Activated naive CD4-positive, alpha-beta T cell treated with anti-CD3 and anti-CD28 coated beads, Interleukin-2, amount 50 U/mL, for 24 hours (primary cell): ENCODE measurements at regions not wholly inside any gene's neighbourhood (a gene's known extent, or its start where the extent isn't known, plus 50 kb on each side); places are given as distances from the start of the nearest gene placed in this dataset.
"Not testable (repeated sequence)": the region's sequence is repeated elsewhere in the genome, so short reads cannot be mapped to it uniquely, and the experiment has no call there.

ENCODE experiments used
- H3K27ac Mint-ChIP-seq: one replicate; pipeline ENCODE4 v1.8.0; 2021; ENCODE audit warnings: mild to moderate bottlenecking, mixed read lengths
- H3K27me3 Mint-ChIP-seq: one replicate; pipeline ENCODE4 v1.8.0; 2021; ENCODE audit warnings: mixed read lengths
- H3K36me3 Mint-ChIP-seq: one replicate; pipeline ENCODE4 v1.8.0; 2021; ENCODE audit warnings: mixed read lengths
- H3K4me1 Mint-ChIP-seq: one replicate; pipeline ENCODE4 v1.8.0; 2021; ENCODE audit warnings: mixed read lengths
- H3K4me3 Mint-ChIP-seq: one replicate; pipeline ENCODE4 v1.8.0; 2021; ENCODE audit warnings: mild to moderate bottlenecking, mixed read lengths
- H3K9me3 Mint-ChIP-seq: one replicate; pipeline ENCODE4 v1.8.0; 2021; ENCODE audit warnings: mixed read lengths

- Mint-ChIP-seq H3K4me3 (no peak overlapping the region), H3K27ac (no peak overlapping the region), H3K4me1 (no peaks in the 10 kb centered on the region), H3K9me3 (no peaks in the 10 kb centered on the region), H3K36me3 (no peaks in the 10 kb centered on the region), H3K27me3 (no peaks in the 10 kb centered on the region)
Measured at GRCh38 chr2:90221300-90221651, 1529.8 kb downstream of the RPIA start.

DNA sequence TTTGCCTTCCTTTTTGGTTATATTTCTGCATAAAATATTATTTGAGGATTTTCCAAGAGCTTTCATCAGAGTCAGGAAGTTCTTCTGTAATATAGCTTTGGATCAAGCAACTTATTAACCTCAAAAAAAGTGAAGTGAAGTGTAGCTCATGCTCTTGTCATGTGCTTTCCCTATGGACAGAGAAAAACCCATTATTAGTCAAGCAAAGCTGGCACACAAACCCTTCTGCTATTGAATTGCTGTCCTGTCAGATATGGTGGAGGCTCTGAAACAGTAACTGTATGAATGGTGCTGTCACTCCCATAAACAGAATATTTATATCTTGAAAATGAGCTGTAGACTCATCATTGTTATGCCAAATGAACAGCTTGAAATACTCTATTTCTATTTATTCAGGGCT, 1533.3 kb downstream of the RPIA start:
- H3K36me3 Mint-ChIP-seq, H3K4me1 Mint-ChIP-seq: not testable (repeated sequence)

DNA sequence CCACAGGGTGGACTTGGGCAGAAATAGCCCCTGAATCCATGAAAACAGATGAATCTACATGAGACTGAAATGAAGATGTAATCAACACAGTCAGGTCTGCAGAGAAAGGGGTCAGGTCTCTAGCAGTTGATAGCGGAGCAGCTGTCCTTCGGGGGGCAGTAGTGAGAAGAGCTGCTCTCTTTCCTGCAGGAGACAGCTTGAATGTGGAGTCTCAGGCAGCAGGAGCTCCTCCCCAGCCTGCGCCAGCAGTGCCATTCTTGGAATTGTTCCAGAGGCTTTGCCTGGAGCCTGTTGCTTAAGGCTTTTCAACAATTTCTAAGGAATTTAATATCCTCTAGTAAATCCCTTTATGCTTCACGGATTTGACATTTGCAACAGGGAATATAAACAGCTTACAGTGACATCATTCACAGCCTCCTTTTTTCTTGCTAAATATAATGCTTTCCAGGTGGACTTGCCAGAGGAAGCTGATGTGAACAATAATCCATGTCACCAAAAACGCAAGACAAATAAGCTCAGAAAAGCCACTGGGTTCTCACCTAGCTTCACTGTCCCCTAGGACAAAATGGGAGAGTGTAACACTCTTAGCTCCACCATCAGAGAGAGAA, 1535.1 kb downstream of the RPIA start:
- H3K27ac Mint-ChIP-seq, H3K27me3 Mint-ChIP-seq, H3K9me3 Mint-ChIP-seq, H3K4me1 Mint-ChIP-seq, H3K4me3 Mint-ChIP-seq, H3K36me3 Mint-ChIP-seq: not testable (repeated sequence)

More for the DNA sequence above, 1533.3 kb downstream of the RPIA start:
- not testable (repeated sequence) for H3K4me3 Mint-ChIP-seq, H3K27ac Mint-ChIP-seq, H3K9me3 Mint-ChIP-seq, H3K27me3 Mint-ChIP-seq

DNA sequence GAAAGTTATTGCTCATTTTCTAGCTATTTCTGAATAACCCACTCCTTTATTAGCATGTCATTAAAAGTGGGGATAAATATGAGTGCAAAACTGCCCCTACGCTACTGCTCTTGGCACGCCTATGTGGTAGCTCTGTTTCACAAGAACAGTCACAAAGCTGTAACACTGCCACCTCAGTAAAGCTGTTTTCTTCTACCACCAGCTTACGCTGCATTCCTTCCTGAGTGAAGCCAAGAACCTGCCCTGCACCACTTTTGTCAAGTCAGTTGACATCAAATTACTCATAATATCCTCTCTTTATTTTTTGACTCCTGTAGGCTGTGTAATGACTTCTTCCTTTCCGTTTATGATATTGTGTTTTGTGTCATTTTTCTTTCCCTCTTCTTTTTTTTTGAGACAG, 1539.7 kb downstream of the RPIA start:
- not testable (repeated sequence) for H3K36me3 Mint-ChIP-seq, H3K27me3 Mint-ChIP-seq, H3K27ac Mint-ChIP-seq, H3K9me3 Mint-ChIP-seq, H3K4me3 Mint-ChIP-seq, H3K4me1 Mint-ChIP-seq

GRCh38 chr2:90235452-90235851, 1544.0 kb downstream of the RPIA start:
- not testable (repeated sequence) for H3K27ac Mint-ChIP-seq, H3K4me1 Mint-ChIP-seq, H3K4me3 Mint-ChIP-seq, H3K36me3 Mint-ChIP-seq, H3K9me3 Mint-ChIP-seq, H3K27me3 Mint-ChIP-seq

DNA sequence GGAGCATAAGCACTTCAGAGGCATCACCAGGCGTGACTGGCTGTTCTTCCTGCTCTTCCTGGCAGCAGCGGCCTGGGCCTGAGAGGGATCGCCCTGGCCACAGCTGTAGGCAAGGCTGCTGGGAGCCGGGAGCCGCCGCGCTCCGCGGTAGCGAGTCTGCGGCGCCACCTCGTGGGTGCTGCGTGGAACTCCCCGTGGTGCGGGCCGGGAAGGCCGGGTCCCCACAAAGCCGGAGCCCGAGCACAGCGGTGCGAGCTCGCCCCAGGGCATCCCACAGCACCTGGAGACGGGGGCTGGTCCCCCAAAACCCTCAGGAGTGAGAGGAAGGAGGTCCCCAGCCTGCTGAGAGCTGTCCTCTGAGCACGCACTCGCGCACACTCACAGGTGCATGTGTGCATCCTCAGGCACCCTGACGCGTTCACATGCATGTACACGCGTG, 1546.5 kb downstream of the RPIA start:
- H3K27me3 Mint-ChIP-seq, H3K4me1 Mint-ChIP-seq, H3K36me3 Mint-ChIP-seq, H3K27ac Mint-ChIP-seq, H3K4me3 Mint-ChIP-seq, H3K9me3 Mint-ChIP-seq: not testable (repeated sequence)

DNA sequence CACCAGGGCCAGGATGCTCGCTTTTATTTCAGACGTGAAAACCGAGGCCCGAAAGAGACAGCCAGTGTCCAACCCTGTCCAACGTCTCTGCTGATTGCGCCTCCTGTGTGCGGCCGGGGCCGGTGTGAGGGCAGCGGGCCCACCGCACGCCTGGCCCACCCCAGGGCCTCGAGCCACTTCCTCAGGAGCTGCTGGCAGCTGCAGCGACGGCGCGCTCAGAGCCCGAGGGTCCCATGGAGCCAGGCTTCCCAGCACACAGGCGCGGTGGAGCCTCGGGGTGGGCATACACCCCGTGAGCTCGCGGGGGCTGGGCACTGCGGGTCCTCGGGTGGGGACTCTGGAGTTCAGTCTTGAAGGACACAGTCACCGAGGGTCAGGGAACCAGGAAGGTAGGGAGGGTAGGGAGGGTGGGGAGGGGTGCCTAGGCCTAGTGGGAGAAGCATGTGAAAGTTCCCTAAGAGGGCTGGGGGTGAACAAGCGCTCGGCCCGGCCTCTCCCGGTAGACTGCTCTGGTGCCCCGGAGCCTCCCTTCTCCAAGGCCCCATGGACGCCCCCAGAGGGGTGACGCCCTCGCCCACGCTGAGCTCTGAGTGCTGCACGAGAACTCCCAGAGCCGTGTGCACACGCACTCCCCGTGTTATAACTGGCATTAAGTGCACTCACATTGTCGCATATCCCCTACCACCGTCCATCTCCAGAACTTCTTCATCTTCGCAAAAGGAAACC, 1547.2 kb downstream of the RPIA start:
- not testable (repeated sequence) for H3K27ac Mint-ChIP-seq, H3K4me1 Mint-ChIP-seq, H3K4me3 Mint-ChIP-seq, H3K27me3 Mint-ChIP-seq, H3K36me3 Mint-ChIP-seq, H3K9me3 Mint-ChIP-seq

DNA sequence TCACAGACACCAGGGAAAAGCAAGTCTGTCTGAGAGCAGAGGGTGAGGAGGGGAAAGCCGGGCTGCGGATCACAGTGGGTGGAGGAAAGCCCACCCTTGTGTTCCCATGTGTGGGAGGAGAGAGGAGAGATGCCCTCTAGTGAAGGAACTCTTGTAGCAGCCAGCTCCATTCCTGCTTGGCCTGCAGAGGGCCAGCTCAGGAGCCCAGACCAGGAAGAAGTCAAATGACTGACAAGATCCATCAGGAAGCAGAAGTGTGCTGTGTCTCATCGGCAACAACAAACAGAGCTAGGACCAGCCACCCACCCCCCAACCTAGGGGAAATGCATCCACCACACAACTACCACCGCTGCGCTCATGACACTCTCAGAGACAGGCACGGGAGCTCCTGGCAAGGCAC, 1548.3 kb downstream of the RPIA start:
- not testable (repeated sequence) for H3K27ac Mint-ChIP-seq, H3K9me3 Mint-ChIP-seq

DNA sequence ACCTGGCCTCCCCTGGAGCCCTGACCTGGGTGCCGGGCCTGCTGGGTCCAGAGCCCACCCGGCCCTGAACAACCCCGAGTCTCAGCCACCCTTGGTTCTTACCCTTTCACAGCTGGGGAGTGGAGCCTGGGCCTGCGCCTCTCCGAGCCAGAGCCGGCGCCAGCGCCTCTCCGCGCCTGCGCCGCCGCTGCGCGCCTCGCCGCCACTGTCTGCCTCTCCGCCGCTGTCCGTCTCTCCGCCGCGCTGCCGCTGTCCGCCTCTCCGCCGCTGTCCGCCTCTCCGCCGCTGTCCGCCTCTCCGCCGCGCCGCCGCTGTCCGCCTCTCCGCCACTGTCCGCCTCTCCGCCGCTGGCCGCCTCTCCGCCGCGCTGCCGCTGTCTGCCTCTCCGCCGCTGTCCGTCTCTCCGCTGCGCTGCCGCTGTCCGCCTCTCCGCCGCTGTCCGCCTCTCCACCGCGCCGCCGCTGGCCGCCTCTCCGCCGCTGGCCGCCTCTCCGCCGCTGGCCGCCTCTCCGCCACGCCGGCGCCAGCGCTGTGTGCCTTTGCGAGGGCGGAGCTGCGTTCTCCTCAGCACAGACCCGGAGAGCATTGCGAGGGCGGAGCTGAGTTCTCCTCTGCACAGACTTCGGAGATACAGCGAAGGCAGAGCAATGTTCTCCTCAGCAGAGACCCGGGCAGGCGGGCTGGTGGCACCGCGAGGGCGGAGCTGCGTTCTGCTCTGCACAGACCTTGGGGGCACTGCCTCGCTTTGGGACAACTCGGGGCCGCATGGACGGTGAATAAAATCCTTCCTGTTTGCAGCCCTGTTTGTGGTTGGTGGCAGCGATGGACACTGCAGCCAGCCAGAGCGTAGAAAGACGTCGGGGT, 1553.7 kb downstream of the RPIA start:
- not testable (repeated sequence) for H3K4me1 Mint-ChIP-seq, H3K27ac Mint-ChIP-seq, H3K4me3 Mint-ChIP-seq, H3K9me3 Mint-ChIP-seq, H3K27me3 Mint-ChIP-seq, H3K36me3 Mint-ChIP-seq

More for the DNA sequence above, 1548.3 kb downstream of the RPIA start:
- H3K36me3 Mint-ChIP-seq, H3K27me3 Mint-ChIP-seq, H3K4me3 Mint-ChIP-seq, H3K4me1 Mint-ChIP-seq: not testable (repeated sequence)

DNA sequence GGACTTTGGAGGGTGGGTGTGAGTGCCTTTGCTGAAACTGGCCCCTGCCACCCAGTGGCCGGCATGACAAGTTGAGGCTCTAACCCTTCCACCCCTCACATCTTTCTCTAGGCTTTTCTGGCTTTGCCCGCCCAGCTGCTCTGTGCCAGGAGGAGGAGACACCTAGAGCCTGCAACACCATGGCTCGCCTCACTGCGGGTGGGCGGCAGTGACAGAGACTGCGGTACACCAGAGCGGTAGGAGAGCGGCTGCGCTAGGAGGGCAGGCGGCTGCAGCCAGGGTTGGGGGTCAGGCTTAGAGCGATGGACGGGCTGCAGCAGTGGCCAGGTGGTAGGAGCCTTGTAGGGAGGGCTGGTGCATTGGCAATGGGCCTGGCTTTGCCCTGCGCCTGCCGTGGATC, 1556.9 kb downstream of the RPIA start:
- H3K9me3 Mint-ChIP-seq, H3K4me1 Mint-ChIP-seq, H3K4me3 Mint-ChIP-seq, H3K36me3 Mint-ChIP-seq, H3K27ac Mint-ChIP-seq, H3K27me3 Mint-ChIP-seq: not testable (repeated sequence)

DNA sequence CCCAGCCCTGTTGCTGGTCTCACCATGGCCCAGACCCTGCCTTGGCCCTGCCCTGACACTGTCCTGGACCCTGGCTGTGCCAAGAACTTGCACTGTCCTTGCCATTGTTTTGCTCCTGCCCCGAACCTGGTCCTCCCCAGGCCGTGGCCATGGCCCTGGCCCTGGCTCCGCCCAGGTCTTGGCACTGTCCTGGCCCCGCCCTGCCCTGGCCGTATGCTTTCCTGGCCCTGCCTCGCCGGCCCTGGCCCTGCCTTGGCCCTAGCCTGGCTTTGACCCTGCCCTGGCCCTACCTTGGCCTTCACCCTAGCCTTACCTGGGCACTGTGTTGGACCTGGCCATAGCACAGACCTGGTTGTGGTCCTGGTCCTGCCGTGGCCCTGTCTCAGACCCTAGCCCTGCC, 1558.9 kb downstream of the RPIA start:
- not testable (repeated sequence) for H3K36me3 Mint-ChIP-seq, H3K27me3 Mint-ChIP-seq, H3K4me1 Mint-ChIP-seq, H3K9me3 Mint-ChIP-seq, H3K27ac Mint-ChIP-seq, H3K4me3 Mint-ChIP-seq

DNA sequence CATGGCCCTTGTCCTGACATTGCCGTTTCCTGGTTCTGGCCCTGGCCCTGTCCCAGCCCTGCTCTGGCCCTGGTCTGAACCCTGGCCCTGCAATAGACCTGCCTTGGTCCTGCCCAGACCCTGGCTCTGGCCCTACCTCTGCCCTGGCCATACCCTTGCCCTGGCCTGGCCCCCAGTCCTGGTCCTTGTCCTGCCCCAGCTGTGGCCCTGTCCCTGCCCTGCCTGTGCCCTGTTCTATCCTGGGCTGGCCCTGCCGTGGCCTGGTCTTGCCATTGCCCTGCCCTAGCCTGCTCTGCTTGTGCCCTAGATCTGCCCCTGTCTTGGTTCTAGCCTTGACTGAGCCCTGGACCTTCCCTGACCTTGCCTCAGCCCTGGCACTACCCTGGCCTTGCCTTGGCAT, 1560.1 kb downstream of the RPIA start:
- H3K4me3 Mint-ChIP-seq, H3K4me1 Mint-ChIP-seq, H3K27ac Mint-ChIP-seq, H3K36me3 Mint-ChIP-seq, H3K27me3 Mint-ChIP-seq: not testable (repeated sequence)
- peaks cover 12% of the 10 kb centered on the region for H3K9me3 Mint-ChIP-seq

- not testable (repeated sequence) for H3K4me3 Mint-ChIP-seq, H3K36me3 Mint-ChIP-seq, H3K27me3 Mint-ChIP-seq, H3K4me1 Mint-ChIP-seq, H3K27ac Mint-ChIP-seq
- peaks cover 29% of the 10 kb centered on the region for H3K9me3 Mint-ChIP-seq
Measured at GRCh38 chr2:90253306-90253705, 1561.8 kb downstream of the RPIA start.

GRCh38 chr2:90266888-90267287, 1575.4 kb downstream of the RPIA start:
- not testable (repeated sequence) for H3K4me3 Mint-ChIP-seq, H3K27ac Mint-ChIP-seq, H3K9me3 Mint-ChIP-seq, H3K27me3 Mint-ChIP-seq, H3K36me3 Mint-ChIP-seq, H3K4me1 Mint-ChIP-seq

GRCh38 chr2:90287751-90288150, 1596.3 kb downstream of the RPIA start:
- H3K27ac Mint-ChIP-seq, H3K4me3 Mint-ChIP-seq, H3K4me1 Mint-ChIP-seq, H3K9me3 Mint-ChIP-seq, H3K27me3 Mint-ChIP-seq, H3K36me3 Mint-ChIP-seq: not testable (repeated sequence)

- not testable (repeated sequence) for H3K27me3 Mint-ChIP-seq, H3K4me3 Mint-ChIP-seq, H3K4me1 Mint-ChIP-seq, H3K27ac Mint-ChIP-seq, H3K36me3 Mint-ChIP-seq, H3K9me3 Mint-ChIP-seq
Measured at GRCh38 chr2:90288396-90288795, 1596.9 kb downstream of the RPIA start.
